ENCODE measurements at regions not wholly inside any gene's neighbourhood (a gene's known extent, or its start where the extent isn't known, plus 50 kb on each side); places are given as distances from the start of the nearest gene placed in this dataset.

DNA sequence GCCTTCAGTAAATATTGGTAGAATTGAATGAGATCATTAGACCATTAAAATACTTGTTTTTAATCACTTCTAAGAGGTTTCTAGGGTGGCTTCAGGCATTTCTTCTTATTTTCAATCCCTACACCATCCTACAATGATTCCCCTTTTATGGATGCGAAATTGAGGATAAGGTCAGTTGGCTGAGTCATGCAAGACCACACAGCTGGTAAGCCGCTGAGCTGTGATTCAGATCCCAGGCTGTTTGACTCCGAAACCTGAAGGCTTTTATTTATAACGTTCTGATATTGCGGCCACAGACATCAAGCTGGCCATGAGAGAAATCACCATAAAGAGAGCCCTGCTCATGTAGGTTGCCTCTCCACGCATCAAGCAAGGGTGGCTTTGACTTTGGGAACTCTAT, 133.4 kb downstream of the VAPA start:
- no peaks in the 10 kb centered on the region for H3K4me1 ChIP-seq (ENCODE audit: low read length)
- H3F3A ChIP-seq (ENCODE audit: insufficient read depth, low read length) = no peaks in the 10 kb centered on the region
- TF ChIP-seq, protein P1, sequence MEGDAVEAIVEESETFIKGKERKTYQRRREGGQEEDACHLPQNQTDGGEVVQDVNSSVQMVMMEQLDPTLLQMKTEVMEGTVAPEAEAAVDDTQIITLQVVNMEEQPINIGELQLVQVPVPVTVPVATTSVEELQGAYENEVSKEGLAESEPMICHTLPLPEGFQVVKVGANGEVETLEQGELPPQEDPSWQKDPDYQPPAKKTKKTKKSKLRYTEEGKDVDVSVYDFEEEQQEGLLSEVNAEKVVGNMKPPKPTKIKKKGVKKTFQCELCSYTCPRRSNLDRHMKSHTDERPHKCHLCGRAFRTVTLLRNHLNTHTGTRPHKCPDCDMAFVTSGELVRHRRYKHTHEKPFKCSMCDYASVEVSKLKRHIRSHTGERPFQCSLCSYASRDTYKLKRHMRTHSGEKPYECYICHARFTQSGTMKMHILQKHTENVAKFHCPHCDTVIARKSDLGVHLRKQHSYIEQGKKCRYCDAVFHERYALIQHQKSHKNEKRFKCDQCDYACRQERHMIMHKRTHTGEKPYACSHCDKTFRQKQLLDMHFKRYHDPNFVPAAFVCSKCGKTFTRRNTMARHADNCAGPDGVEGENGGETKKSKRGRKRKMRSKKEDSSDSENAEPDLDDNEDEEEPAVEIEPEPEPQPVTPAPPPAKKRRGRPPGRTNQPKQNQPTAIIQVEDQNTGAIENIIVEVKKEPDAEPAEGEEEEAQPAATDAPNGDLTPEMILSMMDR (IDR thresholded peaks at IDR 0.05; ENCODE audit: low read length) = no peak
- TF ChIP-seq EZH2 (optimal IDR thresholded peaks at IDR 0.05; ENCODE audit: low read depth, low read length) = no peak
- no peak for TF ChIP-seq EZH2phosphoT487 (IDR thresholded peaks at IDR 0.05; ENCODE audit: low read length)
- H3K27ac ChIP-seq (ENCODE audit: low read length) = no peak overlapping the region
- no peaks in the 10 kb centered on the region for H3K27me3 ChIP-seq (replicated peaks; ENCODE audit: insufficient read depth, low read length)
- no peaks in the 10 kb centered on the region for H3K36me3 ChIP-seq (replicated peaks; ENCODE audit: insufficient read depth, low read length)
- H3K9me3 ChIP-seq (replicated peaks; ENCODE audit: insufficient read depth, low read length) = no peaks in the 10 kb centered on the region
- no peak for DNase-seq
- H2AFZ ChIP-seq (ENCODE audit: low read length) = no peak overlapping the region
- no peaks in the 10 kb centered on the region for H3K79me2 ChIP-seq (ENCODE audit: low read length)
- H3K4me3 ChIP-seq (ENCODE audit: low read length) = no peak overlapping the region
- H3K4me2 ChIP-seq (ENCODE audit: low read depth, low read length) = no peak overlapping the region
- no peaks in the 10 kb centered on the region for H4K20me1 ChIP-seq (ENCODE audit: insufficient read depth, low read length)
- H3K9me2 ChIP-seq (replicated peaks; ENCODE audit: insufficient read depth, low read length) = no peaks in the 10 kb centered on the region
- no peak overlapping the region for H3K9ac ChIP-seq (ENCODE audit: low read length)

DNA sequence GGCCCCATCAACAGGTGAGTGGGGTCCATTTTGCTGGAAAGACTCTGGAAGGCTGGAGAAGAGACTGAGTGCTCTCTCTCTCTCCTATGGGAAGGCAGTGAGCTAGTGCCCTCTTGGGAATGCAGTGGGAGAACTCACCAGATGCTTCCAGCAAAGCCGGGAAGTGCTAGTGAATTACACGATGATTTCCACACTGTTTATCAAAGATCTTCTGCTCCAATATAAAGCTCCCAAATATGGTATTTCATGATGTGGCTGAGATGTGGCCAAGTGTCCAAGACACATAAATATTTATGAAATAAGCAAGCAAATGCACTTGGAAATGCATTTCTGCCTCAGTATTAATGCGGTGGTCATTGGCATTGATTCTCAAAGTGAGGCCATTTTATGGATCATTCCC, 135.9 kb downstream of the VAPA start:
- H3K4me1 ChIP-seq (ENCODE audit: low read length) = no peaks in the 10 kb centered on the region
- H4K20me1 ChIP-seq (ENCODE audit: insufficient read depth, low read length) = no peaks in the 10 kb centered on the region
- DNase-seq = no peak
- TF ChIP-seq, protein P1 (IDR thresholded peaks at IDR 0.05; ENCODE audit: low read length) = no peak
- TF ChIP-seq EZH2phosphoT487 (IDR thresholded peaks at IDR 0.05; ENCODE audit: low read length) (no peak), EZH2 (optimal IDR thresholded peaks at IDR 0.05; ENCODE audit: low read depth, low read length) (no peak)
- H3K9ac ChIP-seq (ENCODE audit: low read length) = no peak overlapping the region
- H3K4me3 ChIP-seq (ENCODE audit: low read length) = no peak overlapping the region
- H3K4me2 ChIP-seq (ENCODE audit: low read depth, low read length) = no peak overlapping the region
- no peaks in the 10 kb centered on the region for H3K36me3 ChIP-seq (replicated peaks; ENCODE audit: insufficient read depth, low read length)
- no peaks in the 10 kb centered on the region for H3K9me2 ChIP-seq (replicated peaks; ENCODE audit: insufficient read depth, low read length)
- H3K79me2 ChIP-seq (ENCODE audit: low read length) = no peaks in the 10 kb centered on the region
- H3K27me3 ChIP-seq (replicated peaks; ENCODE audit: insufficient read depth, low read length) = no peaks in the 10 kb centered on the region
- no peak overlapping the region for H2AFZ ChIP-seq (ENCODE audit: low read length)
- H3K27ac ChIP-seq (ENCODE audit: low read length) = no peak overlapping the region
- no peaks in the 10 kb centered on the region for H3F3A ChIP-seq (ENCODE audit: insufficient read depth, low read length)
- no peaks in the 10 kb centered on the region for H3K9me3 ChIP-seq (replicated peaks; ENCODE audit: insufficient read depth, low read length)

DNA sequence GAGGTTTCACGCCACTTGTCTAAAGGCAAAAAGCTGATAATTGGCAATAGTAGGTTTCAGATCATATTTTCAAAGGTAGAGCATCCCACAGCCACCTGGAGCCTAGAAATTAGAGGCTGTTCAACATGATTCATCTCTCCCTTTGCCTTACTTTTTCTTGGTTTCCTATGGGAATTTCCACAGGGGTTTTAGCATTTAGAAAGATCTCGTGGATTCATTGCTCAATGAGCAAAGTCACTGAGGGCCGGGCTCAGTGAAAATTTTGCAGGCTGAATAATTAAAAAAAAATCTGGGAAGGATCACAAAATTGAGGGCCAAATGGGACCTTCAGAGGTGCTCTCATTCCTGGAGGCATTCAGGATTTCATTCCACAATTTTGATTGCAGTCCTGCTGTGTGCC, 137.1 kb downstream of the VAPA start:
- Histone ChIP-seq H3K4me3 (ENCODE audit: low read length) (no peak overlapping the region), H3K27me3 (replicated peaks; ENCODE audit: insufficient read depth, low read length) (no peaks in the 10 kb centered on the region), H4K20me1 (ENCODE audit: insufficient read depth, low read length) (no peaks in the 10 kb centered on the region), H3K9me3 (replicated peaks; ENCODE audit: insufficient read depth, low read length) (no peaks in the 10 kb centered on the region), H3K36me3 (replicated peaks; ENCODE audit: insufficient read depth, low read length) (no peaks in the 10 kb centered on the region), H3K4me2 (ENCODE audit: low read depth, low read length) (no peak overlapping the region), H2AFZ (ENCODE audit: low read length) (no peak overlapping the region), H3F3A (ENCODE audit: insufficient read depth, low read length) (no peaks in the 10 kb centered on the region), H3K9me2 (replicated peaks; ENCODE audit: insufficient read depth, low read length) (no peaks in the 10 kb centered on the region), H3K4me1 (ENCODE audit: low read length) (no peaks in the 10 kb centered on the region), H3K27ac (ENCODE audit: low read length) (no peak overlapping the region), H3K9ac (ENCODE audit: low read length) (no peak overlapping the region), H3K79me2 (ENCODE audit: low read length) (no peaks in the 10 kb centered on the region)
- TF ChIP-seq EZH2phosphoT487 (IDR thresholded peaks at IDR 0.05; ENCODE audit: low read length) (no peak), EZH2 (optimal IDR thresholded peaks at IDR 0.05; ENCODE audit: low read depth, low read length) (no peak)
- TF ChIP-seq, protein P1 (IDR thresholded peaks at IDR 0.05; ENCODE audit: low read length) = no peak
- no peak for DNase-seq

Measured in MM.1S (cell line).